Vagina (tissue), 2 donors: ENCODE measurements at regions not wholly inside any gene's neighbourhood (a gene's known extent, or its start where the extent isn't known, plus 50 kb on each side); places are given as distances from the start of the nearest gene placed in this dataset.

Source experiments
- CTCF ChIP-seq, 3 experiments: fragments of 450-650 bp in 2 of 3; fragments of 200-600 bp in 1 of 3; sonication (generic) in 1 of 3; IDR thresholded peaks; one replicate each; pipeline ENCODE4 v1.5.1; 2017 to 2019; ENCODE audit warnings: antibody characterized with exemption in 3 of 3, mild to moderate bottlenecking in 2 of 3, moderate library complexity in 2 of 3
- POLR2AphosphoS5 ChIP-seq, 2 donors: sonication (generic); formaldehyde crosslinking; IDR thresholded peaks; one replicate each; pipeline ENCODE4 v1.9.0; 2017; ENCODE audit warnings: antibody characterized with exemption in 2 of 2, mild to moderate bottlenecking in 2 of 2, low read depth in 1 of 2; ENCODE audit not compliant: insufficient read depth in 1 of 2

DNA sequence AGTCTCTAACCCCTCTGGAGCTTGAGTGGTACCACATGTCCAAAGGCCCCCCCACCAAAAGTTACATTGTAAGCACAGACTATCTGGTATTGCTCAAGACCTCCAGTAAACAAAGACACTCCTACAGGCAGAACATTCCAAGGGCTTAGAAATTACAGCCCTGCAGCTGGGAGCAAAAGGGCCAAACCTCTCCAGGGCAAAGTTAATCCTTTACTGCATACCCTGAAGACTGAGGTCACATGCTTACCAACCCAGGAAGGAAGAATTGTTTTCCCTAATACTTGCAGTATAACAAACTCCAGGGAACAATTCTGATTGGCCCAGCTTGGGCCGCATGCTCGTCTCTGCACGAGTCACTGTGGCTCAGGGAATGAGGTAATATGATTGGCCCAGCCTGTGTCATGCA is 266.1 kb upstream of the NR2F2 start:
- TF ChIP-seq POLR2AphosphoS5 (IDR thresholded peaks at IDR 0.05; ENCODE audit: insufficient read depth in 1 of 2, low read depth in 1 of 2) (no peak), CTCF (IDR thresholded peaks at IDR 0.05) (no peak)
